Stimulated activated effector memory CD8-positive, alpha-beta T cell treated with anti-CD3 and anti-CD28 coated beads, Interleukin-12 subunit alpha, Interleukin-12 subunit beta, amount 100 ng/mL, for 72 hours (primary cell): ENCODE measurements at regions not wholly inside any gene's neighbourhood (a gene's known extent, or its start where the extent isn't known, plus 50 kb on each side); places are given as distances from the start of the nearest gene placed in this dataset.
A peak's percentile ranks its signal among the peaks of the same experiment; 100 is the strongest.

ENCODE experiments used
- ATAC-seq: fragments of 150-1000 bp; cut with Tn5 transposase; 2 replicates; pipeline ENCODE4 v1.10.0; 2021
- DNase-seq, 2 donors: peaks; one replicate each; pipeline ENCODE4 v3.0.0; 2021 to 2022; ENCODE audit warnings: low spot score in 2 of 2
- H3K27ac Mint-ChIP-seq: one replicate; pipeline ENCODE4 v1.8.0; 2022; ENCODE audit warnings: mild to moderate bottlenecking, mixed read lengths
- H3K36me3 Mint-ChIP-seq: one replicate; pipeline ENCODE4 v1.8.0; 2022; ENCODE audit warnings: mild to moderate bottlenecking, mixed read lengths
- H3K4me1 Mint-ChIP-seq: one replicate; pipeline ENCODE4 v1.8.0; 2022; ENCODE audit warnings: mixed read lengths
- H3K4me3 Mint-ChIP-seq: one replicate; pipeline ENCODE4 v1.8.0; 2022; ENCODE audit warnings: mild to moderate bottlenecking, mixed read lengths
- H3K9me3 Mint-ChIP-seq: one replicate; pipeline ENCODE4 v1.8.0; 2022; ENCODE audit warnings: mixed read lengths

DNA sequence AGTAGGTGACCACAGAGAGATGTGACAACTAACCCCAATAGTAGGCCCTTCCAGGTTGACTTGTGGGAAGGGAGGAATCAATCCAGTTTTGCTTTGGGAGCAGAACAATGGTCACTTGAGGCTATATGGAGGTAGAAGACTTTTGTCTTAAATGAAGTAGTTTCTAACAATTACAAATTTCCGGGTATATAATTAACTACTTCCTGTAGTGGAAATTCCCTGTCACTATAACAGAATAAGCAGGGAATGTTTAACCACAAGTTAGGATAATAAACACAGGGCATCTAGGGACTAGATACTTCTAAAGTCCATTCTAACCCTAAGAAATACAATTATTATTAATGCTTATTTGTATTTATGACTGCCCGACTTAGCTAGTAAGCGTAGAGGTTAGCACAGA is 99.0 kb upstream of the TRPC3 start:
- Mint-ChIP-seq H3K27ac (no peak overlapping the region), H3K9me3 (no peaks in the 10 kb centered on the region), H3K4me1 (no peaks in the 10 kb centered on the region), H3K36me3 (no peaks in the 10 kb centered on the region), H3K4me3 (no peak overlapping the region)
- ATAC-seq: no peak
- DNase-seq: no peak

- Mint-ChIP-seq H3K4me3 (no peak overlapping the region), H3K36me3 (no peaks in the 10 kb centered on the region), H3K4me1 (no peaks in the 10 kb centered on the region), H3K9me3 (no peaks in the 10 kb centered on the region), H3K27ac (no peak overlapping the region)
- DNase-seq (no peak), ATAC-seq (peak; percentile 37)
Measured at GRCh38 chr4:122047456-122048425, 95.9 kb upstream of the TRPC3 start.

- no peaks in the 10 kb centered on the region for H3K36me3 Mint-ChIP-seq
- no peak overlapping the region for H3K4me3 Mint-ChIP-seq
- no peak for DNase-seq
- no peaks in the 10 kb centered on the region for H3K4me1 Mint-ChIP-seq
- H3K9me3 Mint-ChIP-seq: no peaks in the 10 kb centered on the region
- no peak overlapping the region for H3K27ac Mint-ChIP-seq
- ATAC-seq: no peak
Measured at GRCh38 chr4:122046255-122046654, 94.4 kb upstream of the TRPC3 start.

DNA sequence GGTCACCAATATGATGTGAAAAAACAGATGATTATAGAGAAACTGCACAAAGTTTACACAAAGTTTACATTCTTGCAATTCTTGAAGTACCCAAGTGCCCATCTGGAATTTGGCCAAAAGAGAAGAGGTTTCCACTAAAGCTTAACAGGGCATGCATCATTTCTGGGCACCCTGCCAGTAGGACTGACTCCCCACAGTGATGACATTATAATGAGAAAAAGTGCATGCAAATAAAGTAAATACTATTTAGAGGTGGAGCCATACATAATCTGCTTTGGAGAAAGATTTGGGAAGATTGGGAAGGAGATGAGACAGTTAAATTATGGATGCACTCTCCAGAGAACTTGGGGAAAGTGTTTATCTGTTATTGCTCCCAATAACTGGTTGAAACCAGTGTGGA is 93.7 kb upstream of the TRPC3 start:
- ATAC-seq (no peak), DNase-seq (no peak)
- Mint-ChIP-seq H3K9me3 (no peaks in the 10 kb centered on the region), H3K36me3 (no peaks in the 10 kb centered on the region), H3K27ac (no peak overlapping the region), H3K4me1 (no peaks in the 10 kb centered on the region), H3K4me3 (no peak overlapping the region)

GRCh38 chr4:122044501-122044900 is 92.6 kb upstream of the TRPC3 start:
- DNase-seq (no peak), ATAC-seq (no peak)
- H3K27ac Mint-ChIP-seq: no peak overlapping the region
- H3K9me3 Mint-ChIP-seq: no peaks in the 10 kb centered on the region
- H3K36me3 Mint-ChIP-seq: no peaks in the 10 kb centered on the region
- H3K4me1 Mint-ChIP-seq: no peaks in the 10 kb centered on the region
- H3K4me3 Mint-ChIP-seq: no peak overlapping the region

GRCh38 chr4:122041312-122041711 is 89.5 kb upstream of the TRPC3 start:
- H3K4me1 Mint-ChIP-seq: no peaks in the 10 kb centered on the region
- H3K9me3 Mint-ChIP-seq: no peaks in the 10 kb centered on the region
- H3K36me3 Mint-ChIP-seq: no peaks in the 10 kb centered on the region
- H3K4me3 Mint-ChIP-seq: no peak overlapping the region
- ATAC-seq (no peak), DNase-seq (no peak)
- H3K27ac Mint-ChIP-seq: no peak overlapping the region

DNA sequence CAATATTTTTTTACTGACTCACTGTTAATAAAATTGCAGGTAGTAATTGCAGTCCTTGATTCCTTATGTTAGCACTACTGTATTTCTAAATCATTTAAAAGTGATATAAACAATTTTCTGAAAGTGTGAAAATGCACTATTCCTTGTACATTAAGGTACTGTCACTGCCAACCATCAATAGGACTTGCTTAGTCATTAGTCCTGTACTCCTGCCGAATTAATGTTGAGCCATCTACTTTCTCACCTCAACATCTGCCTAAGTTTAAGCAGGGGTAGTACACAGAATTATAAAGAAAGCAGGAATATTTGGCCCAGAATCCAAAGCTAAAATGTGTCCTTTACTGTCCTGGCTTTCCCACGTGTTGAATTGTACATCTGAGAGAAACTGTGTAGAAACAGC is 87.0 kb upstream of the TRPC3 start:
- H3K9me3 Mint-ChIP-seq: no peaks in the 10 kb centered on the region
- H3K27ac Mint-ChIP-seq: no peak overlapping the region
- no peaks in the 10 kb centered on the region for H3K4me1 Mint-ChIP-seq
- no peak for ATAC-seq
- no peaks in the 10 kb centered on the region for H3K36me3 Mint-ChIP-seq
- H3K4me3 Mint-ChIP-seq: no peak overlapping the region
- DNase-seq: no peak

DNA sequence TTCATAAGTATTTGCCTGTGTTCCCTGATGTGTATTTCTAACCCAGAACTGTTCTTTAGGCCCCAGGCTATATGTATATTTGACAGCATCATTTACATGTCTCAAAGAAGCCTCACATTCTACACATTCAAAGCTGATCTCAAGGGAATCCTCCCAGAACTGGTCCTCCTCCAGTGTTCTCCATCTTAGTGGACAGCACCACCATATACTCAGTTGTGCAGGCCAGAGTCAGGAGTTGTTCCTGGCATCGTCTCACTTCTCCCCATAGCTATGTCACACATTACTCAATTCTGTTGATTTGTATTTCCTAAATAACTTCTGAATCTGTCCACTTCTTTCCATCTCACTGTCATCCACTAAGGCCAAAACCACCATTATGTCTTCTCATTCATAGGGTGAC is 82.8 kb upstream of the TRPC3 start:
- no peaks in the 10 kb centered on the region for H3K36me3 Mint-ChIP-seq
- ATAC-seq (no peak), DNase-seq (no peak)
- H3K4me1 Mint-ChIP-seq: no peaks in the 10 kb centered on the region
- H3K4me3 Mint-ChIP-seq: no peak overlapping the region
- H3K27ac Mint-ChIP-seq: no peak overlapping the region
- H3K9me3 Mint-ChIP-seq: peaks cover 10% of the 10 kb centered on the region

GRCh38 chr4:122027203-122027602 is 75.3 kb upstream of the TRPC3 start:
- no peak for ATAC-seq
- Mint-ChIP-seq H3K9me3 (peaks cover 10% of the 10 kb centered on the region), H3K36me3 (no peaks in the 10 kb centered on the region), H3K4me1 (no peaks in the 10 kb centered on the region), H3K4me3 (no peak overlapping the region), H3K27ac (no peak overlapping the region)
- no peak for DNase-seq

- Mint-ChIP-seq H3K4me3 (no peak overlapping the region), H3K9me3 (no peaks in the 10 kb centered on the region), H3K4me1 (no peaks in the 10 kb centered on the region), H3K36me3 (no peaks in the 10 kb centered on the region), H3K27ac (no peak overlapping the region)
- no peak for ATAC-seq
- no peak for DNase-seq
Measured at GRCh38 chr4:122017296-122017695, 65.4 kb upstream of the TRPC3 start.

DNA sequence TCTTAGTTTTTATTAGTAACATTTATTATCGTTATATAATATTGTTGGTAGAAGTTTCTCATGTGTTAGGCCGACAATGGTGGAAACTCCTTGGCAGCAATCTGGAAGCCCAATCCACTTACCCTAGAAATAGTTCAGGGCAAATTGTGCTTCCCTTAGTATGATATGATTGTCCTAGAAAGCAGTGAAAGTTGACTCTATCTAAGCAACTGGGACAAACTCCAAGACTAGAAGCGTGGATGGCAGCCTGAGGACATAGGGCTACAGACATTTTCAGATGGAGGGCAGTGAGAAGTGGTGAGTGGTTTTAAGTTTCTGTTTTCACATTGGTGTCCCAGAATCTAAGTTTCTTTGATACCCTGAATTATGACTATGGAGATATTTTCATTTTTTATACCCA is 63.3 kb upstream of the TRPC3 start:
- no peak for ATAC-seq
- H3K4me1 Mint-ChIP-seq: no peaks in the 10 kb centered on the region

DNA sequence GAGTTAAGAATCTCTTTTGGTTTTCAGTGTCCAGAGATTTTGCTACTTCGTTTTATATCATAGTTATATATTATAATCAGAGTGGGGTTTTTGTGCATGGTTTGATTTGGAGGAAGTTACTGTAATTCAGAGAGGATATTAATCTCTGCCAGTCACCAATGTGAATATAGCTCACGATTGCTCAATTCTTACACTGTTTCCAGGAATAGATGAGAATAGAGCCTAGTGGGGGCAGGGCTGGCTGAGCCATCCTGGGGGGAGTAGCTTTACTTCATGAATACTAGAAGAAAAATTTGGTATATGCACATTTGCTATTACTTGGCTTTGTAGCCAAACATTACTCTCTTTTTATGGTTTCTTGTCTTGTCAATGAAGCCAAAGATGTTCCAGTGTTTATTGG is 60.9 kb upstream of the TRPC3 start:
- Mint-ChIP-seq H3K9me3 (no peaks in the 10 kb centered on the region), H3K4me3 (no peak overlapping the region), H3K36me3 (no peaks in the 10 kb centered on the region), H3K27ac (no peak overlapping the region), H3K4me1 (no peaks in the 10 kb centered on the region)
- DNase-seq: no peak
- ATAC-seq: no peak

More for the DNA sequence above, 63.3 kb upstream of the TRPC3 start:
- Mint-ChIP-seq H3K27ac (no peak overlapping the region), H3K4me3 (no peak overlapping the region), H3K9me3 (no peaks in the 10 kb centered on the region), H3K36me3 (no peaks in the 10 kb centered on the region)
- DNase-seq: no peak

GRCh38 chr4:122010610-122011009 is 58.8 kb upstream of the TRPC3 start:
- Mint-ChIP-seq H3K27ac (no peak overlapping the region), H3K4me1 (no peaks in the 10 kb centered on the region), H3K4me3 (no peak overlapping the region), H3K9me3 (no peaks in the 10 kb centered on the region), H3K36me3 (no peaks in the 10 kb centered on the region)
- no peak for ATAC-seq
- DNase-seq: no peak

DNA sequence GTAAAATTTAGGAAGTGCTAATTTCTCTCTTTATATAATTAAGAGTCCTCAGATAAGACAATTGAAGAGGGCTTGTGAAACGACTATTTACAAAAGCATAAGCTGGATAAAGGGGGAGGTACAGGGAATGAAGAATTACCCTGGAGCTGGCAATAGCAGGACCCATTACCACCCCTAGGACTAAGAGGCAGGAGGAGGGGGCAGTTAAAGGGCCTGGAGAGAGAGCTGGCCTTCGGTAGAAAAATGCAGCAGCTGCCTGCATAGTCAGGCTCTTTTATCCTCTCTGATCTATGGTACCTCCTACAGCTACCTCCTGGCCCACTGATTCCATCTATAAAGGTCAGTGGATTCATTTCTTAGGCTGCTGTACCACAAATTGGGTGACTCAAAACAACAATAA is 57.7 kb upstream of the TRPC3 start:
- Mint-ChIP-seq H3K9me3 (no peaks in the 10 kb centered on the region), H3K4me3 (no peak overlapping the region), H3K36me3 (no peaks in the 10 kb centered on the region), H3K27ac (no peak overlapping the region), H3K4me1 (no peaks in the 10 kb centered on the region)
- DNase-seq: no peak
- peak; percentile 31 for ATAC-seq

GRCh38 chr4:122007016-122007415 is 55.2 kb upstream of the TRPC3 start:
- DNase-seq: no peak
- no peaks in the 10 kb centered on the region for H3K36me3 Mint-ChIP-seq

GRCh38 chr4:122005064-122005755 is 53.4 kb upstream of the TRPC3 start:
- peaks cover 4% of the 10 kb centered on the region for H3K4me1 Mint-ChIP-seq
- ATAC-seq (no peak), DNase-seq (no peak)
- no peaks in the 10 kb centered on the region for H3K36me3 Mint-ChIP-seq
- H3K9me3 Mint-ChIP-seq: no peaks in the 10 kb centered on the region
- no peak overlapping the region for H3K4me3 Mint-ChIP-seq
- no peak overlapping the region for H3K27ac Mint-ChIP-seq

More at GRCh38 chr4:122007016-122007415, 55.2 kb upstream of the TRPC3 start:
- Mint-ChIP-seq H3K4me3 (no peak overlapping the region), H3K4me1 (peaks cover 3% of the 10 kb centered on the region), H3K9me3 (no peaks in the 10 kb centered on the region), H3K27ac (no peak overlapping the region)
- ATAC-seq: no peak
